Hematopoietic multipotent progenitor cell treated with erythropoietin and hydrocortisone succinate and interleukin-3 and kit ligand, for 8 days (in vitro differentiated cells): ENCODE measurements at regions not wholly inside any gene's neighbourhood (a gene's known extent, or its start where the extent isn't known, plus 50 kb on each side); places are given as distances from the start of the nearest gene placed in this dataset.

ENCODE experiments used
- DNase-seq: peaks from one replicate; pipeline ENCODE4 v3.0.0-alpha.2; 2015

- no peak for DNase-seq
Measured at GRCh38 chr4:185931375-185931774, 119.4 kb upstream of the SORBS2 start.

- no peak for DNase-seq
Measured at GRCh38 chr4:185931986-185932385, 120.0 kb upstream of the SORBS2 start.

GRCh38 chr4:185932491-185932890, 120.5 kb upstream of the SORBS2 start:
- no peak for DNase-seq

GRCh38 chr4:185933078-185933581, 121.1 kb upstream of the SORBS2 start:
- DNase-seq = no peak

- DNase-seq = no peak
Measured at GRCh38 chr4:185936650-185937376, 124.8 kb upstream of the SORBS2 start.

- DNase-seq = no peak
Measured at GRCh38 chr4:185938654-185939053, 126.7 kb upstream of the SORBS2 start.

GRCh38 chr4:185941461-185941860, 127.5 kb upstream of the TLR3 start:
- DNase-seq = no peak

GRCh38 chr4:185945252-185945651, 123.7 kb upstream of the TLR3 start:
- no peak for DNase-seq

- no peak for DNase-seq
Measured at GRCh38 chr4:185945906-185946305, 123.0 kb upstream of the TLR3 start.

GRCh38 chr4:185950891-185951290, 118.1 kb upstream of the TLR3 start:
- DNase-seq = no peak

- no peak for DNase-seq
Measured at GRCh38 chr4:185955151-185955770, 113.7 kb upstream of the TLR3 start.

GRCh38 chr4:185955826-185956543, 113.0 kb upstream of the TLR3 start:
- DNase-seq = no peak

GRCh38 chr4:185956544-185956940, 112.4 kb upstream of the TLR3 start:
- no peak for DNase-seq

GRCh38 chr4:185958094-185958747, 110.7 kb upstream of the TLR3 start:
- no peak for DNase-seq

- DNase-seq = no peak
Measured at GRCh38 chr4:185965426-185966384, 103.3 kb upstream of the TLR3 start.

- DNase-seq = no peak
Measured at GRCh38 chr4:185966549-185966948, 102.4 kb upstream of the TLR3 start.

- DNase-seq = no peak
Measured at GRCh38 chr4:185966997-185967775, 101.8 kb upstream of the TLR3 start.

GRCh38 chr4:185969657-185970056, 99.3 kb upstream of the TLR3 start:
- no peak for DNase-seq

GRCh38 chr4:185987961-185988627, 80.9 kb upstream of the TLR3 start:
- DNase-seq = no peak

GRCh38 chr4:185991770-185992169, 77.2 kb upstream of the TLR3 start:
- no peak for DNase-seq

GRCh38 chr4:185992585-185992984, 76.4 kb upstream of the TLR3 start:
- DNase-seq = no peak
